ENCODE measurements at regions not wholly inside any gene's neighbourhood (a gene's known extent, or its start where the extent isn't known, plus 50 kb on each side); places are given as distances from the start of the nearest gene placed in this dataset.

DNA sequence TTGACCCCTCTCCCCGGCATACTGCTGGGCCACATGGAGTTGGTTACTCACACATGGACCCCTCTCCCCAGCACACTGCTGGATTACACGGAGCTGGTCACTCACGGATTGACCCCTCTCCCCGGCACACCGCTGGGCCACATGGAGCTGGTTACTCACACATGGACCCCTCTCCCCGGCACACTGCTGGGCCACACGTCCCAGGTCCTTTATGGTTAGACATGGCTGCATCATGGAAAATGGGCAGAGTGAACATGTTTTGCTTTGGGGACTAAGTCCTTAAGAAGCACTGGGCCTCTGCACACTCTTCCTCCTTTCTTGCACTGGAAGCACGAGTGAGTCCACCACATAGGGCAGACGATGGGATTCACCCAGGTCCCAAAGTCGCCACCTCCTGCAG lies 102.1 kb upstream of the SHH start:
- Histone ChIP-seq H3K4me2 (no peak overlapping the region), H3K4me1 (ENCODE audit: insufficient read depth) (no peaks in the 10 kb centered on the region), H3K27ac (ENCODE audit: low read depth) (no peak overlapping the region), H4K20me1 (replicated peaks; ENCODE audit: insufficient read depth) (no peaks in the 10 kb centered on the region), H3K36me3 (ENCODE audit: insufficient read depth) (no peaks in the 10 kb centered on the region), H3K4me3 (no peak overlapping the region), H3K9me2 (ENCODE audit: insufficient read depth) (no peaks in the 10 kb centered on the region), H3F3A (replicated peaks; ENCODE audit: low read depth) (no peaks in the 10 kb centered on the region), H2AFZ (no peak overlapping the region), H3K79me2 (replicated peaks; ENCODE audit: insufficient read depth) (no peaks in the 10 kb centered on the region), H3K27me3 (ENCODE audit: insufficient read depth) (no peaks in the 10 kb centered on the region)
- ATAC-seq (no peak), DNase-seq (ENCODE audit: low spot score) (no peak)
- Mint-ChIP-seq H3K27ac (no peak overlapping the region), H3K36me3 (ENCODE audit: low read depth) (peaks cover 8% of the 10 kb centered on the region; the same call in 2 of the 3 replicates), H3K4me1 (no peaks in the 10 kb centered on the region; the same call in 2 of the 3 replicates), H3K27me3 (ENCODE audit: insufficient read depth, low read depth, poor library complexity) (peaks cover 15% of the 10 kb centered on the region), H3K4me3 (no peak overlapping the region), H3K9me3 (peaks cover 25% of the 10 kb centered on the region)
- TF ChIP-seq ZNF114 (CRISPR knock-in tag; IDR thresholded peaks at IDR 0.05) (no peak), EZH2 (IDR thresholded peaks at IDR 0.05; ENCODE audit: low read depth, unreplicated experiment) (no peak), CREB1 (CRISPR knock-in tag; IDR thresholded peaks at IDR 0.05; ENCODE audit: low read depth) (no peak), POLR2AphosphoS5 (IDR thresholded peaks at IDR 0.05; ENCODE audit: low read depth) (no peak), NANOG (IDR thresholded peaks at IDR 0.05; ENCODE audit: borderline replicate concordance) (no peak)
- TF ChIP-seq, protein P1, sequence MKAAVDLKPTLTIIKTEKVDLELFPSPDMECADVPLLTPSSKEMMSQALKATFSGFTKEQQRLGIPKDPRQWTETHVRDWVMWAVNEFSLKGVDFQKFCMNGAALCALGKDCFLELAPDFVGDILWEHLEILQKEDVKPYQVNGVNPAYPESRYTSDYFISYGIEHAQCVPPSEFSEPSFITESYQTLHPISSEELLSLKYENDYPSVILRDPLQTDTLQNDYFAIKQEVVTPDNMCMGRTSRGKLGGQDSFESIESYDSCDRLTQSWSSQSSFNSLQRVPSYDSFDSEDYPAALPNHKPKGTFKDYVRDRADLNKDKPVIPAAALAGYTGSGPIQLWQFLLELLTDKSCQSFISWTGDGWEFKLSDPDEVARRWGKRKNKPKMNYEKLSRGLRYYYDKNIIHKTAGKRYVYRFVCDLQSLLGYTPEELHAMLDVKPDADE (IDR thresholded peaks at IDR 0.05), result no peak
- TF ChIP-seq, protein P2, sequence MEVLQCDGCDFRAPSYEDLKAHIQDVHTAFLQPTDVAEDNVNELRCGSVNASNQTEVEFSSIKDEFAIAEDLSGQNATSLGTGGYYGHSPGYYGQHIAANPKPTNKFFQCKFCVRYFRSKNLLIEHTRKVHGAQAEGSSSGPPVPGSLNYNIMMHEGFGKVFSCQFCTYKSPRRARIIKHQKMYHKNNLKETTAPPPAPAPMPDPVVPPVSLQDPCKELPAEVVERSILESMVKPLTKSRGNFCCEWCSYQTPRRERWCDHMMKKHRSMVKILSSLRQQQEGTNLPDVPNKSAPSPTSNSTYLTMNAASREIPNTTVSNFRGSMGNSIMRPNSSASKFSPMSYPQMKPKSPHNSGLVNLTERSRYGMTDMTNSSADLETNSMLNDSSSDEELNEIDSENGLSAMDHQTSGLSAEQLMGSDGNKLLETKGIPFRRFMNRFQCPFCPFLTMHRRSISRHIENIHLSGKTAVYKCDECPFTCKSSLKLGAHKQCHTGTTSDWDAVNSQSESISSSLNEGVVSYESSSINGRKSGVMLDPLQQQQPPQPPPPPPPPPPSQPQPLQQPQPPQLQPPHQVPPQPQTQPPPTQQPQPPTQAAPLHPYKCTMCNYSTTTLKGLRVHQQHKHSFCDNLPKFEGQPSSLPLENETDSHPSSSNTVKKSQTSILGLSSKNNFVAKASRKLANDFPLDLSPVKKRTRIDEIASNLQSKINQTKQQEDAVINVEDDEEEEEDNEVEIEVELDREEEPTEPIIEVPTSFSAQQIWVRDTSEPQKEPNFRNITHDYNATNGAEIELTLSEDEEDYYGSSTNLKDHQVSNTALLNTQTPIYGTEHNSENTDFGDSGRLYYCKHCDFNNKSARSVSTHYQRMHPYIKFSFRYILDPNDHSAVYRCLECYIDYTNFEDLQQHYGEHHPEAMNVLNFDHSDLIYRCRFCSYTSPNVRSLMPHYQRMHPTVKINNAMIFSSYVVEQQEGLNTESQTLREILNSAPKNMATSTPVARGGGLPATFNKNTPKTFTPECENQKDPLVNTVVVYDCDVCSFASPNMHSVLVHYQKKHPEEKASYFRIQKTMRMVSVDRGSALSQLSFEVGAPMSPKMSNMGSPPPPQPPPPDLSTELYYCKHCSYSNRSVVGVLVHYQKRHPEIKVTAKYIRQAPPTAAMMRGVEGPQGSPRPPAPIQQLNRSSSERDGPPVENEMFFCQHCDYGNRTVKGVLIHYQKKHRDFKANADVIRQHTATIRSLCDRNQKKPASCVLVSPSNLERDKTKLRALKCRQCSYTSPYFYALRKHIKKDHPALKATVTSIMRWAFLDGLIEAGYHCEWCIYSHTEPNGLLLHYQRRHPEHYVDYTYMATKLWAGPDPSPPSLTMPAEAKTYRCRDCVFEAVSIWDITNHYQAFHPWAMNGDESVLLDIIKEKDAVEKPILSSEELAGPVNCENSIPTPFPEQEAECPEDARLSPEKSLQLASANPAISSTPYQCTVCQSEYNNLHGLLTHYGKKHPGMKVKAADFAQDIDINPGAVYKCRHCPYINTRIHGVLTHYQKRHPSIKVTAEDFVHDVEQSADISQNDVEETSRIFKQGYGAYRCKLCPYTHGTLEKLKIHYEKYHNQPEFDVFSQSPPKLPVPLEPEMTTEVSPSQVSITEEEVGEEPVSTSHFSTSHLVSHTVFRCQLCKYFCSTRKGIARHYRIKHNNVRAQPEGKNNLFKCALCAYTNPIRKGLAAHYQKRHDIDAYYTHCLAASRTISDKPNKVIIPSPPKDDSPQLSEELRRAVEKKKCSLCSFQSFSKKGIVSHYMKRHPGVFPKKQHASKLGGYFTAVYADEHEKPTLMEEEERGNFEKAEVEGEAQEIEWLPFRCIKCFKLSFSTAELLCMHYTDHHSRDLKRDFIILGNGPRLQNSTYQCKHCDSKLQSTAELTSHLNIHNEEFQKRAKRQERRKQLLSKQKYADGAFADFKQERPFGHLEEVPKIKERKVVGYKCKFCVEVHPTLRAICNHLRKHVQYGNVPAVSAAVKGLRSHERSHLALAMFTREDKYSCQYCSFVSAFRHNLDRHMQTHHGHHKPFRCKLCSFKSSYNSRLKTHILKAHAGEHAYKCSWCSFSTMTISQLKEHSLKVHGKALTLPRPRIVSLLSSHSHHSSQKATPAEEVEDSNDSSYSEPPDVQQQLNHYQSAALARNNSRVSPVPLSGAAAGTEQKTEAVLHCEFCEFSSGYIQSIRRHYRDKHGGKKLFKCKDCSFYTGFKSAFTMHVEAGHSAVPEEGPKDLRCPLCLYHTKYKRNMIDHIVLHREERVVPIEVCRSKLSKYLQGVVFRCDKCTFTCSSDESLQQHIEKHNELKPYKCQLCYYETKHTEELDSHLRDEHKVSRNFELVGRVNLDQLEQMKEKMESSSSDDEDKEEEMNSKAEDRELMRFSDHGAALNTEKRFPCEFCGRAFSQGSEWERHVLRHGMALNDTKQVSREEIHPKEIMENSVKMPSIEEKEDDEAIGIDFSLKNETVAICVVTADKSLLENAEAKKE (CRISPR knock-in tag; IDR thresholded peaks at IDR 0.05), result no peak
- TF ChIP-seq, protein P3, sequence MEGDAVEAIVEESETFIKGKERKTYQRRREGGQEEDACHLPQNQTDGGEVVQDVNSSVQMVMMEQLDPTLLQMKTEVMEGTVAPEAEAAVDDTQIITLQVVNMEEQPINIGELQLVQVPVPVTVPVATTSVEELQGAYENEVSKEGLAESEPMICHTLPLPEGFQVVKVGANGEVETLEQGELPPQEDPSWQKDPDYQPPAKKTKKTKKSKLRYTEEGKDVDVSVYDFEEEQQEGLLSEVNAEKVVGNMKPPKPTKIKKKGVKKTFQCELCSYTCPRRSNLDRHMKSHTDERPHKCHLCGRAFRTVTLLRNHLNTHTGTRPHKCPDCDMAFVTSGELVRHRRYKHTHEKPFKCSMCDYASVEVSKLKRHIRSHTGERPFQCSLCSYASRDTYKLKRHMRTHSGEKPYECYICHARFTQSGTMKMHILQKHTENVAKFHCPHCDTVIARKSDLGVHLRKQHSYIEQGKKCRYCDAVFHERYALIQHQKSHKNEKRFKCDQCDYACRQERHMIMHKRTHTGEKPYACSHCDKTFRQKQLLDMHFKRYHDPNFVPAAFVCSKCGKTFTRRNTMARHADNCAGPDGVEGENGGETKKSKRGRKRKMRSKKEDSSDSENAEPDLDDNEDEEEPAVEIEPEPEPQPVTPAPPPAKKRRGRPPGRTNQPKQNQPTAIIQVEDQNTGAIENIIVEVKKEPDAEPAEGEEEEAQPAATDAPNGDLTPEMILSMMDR (conservative IDR thresholded peaks at IDR 0.05; ENCODE audit: low read depth in 2 of 2), result no peak

Measured in GM23338 (cell line).